ENCODE measurements at regions not wholly inside any gene's neighbourhood (a gene's known extent, or its start where the extent isn't known, plus 50 kb on each side); places are given as distances from the start of the nearest gene placed in this dataset.

DNA sequence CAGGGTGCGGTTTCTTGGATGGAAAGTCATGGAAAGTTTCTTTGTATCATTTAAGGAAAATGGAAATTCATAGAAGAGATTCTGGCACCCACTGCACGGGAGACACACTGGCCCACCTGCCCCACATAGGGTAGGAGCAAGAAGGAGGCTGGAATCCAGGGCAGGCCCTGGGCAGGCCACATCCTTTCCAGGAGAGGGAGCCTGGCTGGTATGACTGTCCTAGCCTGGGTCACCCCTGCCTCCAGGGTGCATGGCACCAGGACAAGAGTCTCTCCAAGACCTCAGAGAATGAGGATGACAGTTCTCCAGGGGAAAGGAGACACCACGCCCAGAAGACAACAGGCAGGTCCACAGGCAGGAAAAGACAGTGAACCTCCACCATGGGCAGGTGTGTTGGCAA is 297.2 kb downstream of the TCERG1L start:
- no peak for DNase-seq

DNA sequence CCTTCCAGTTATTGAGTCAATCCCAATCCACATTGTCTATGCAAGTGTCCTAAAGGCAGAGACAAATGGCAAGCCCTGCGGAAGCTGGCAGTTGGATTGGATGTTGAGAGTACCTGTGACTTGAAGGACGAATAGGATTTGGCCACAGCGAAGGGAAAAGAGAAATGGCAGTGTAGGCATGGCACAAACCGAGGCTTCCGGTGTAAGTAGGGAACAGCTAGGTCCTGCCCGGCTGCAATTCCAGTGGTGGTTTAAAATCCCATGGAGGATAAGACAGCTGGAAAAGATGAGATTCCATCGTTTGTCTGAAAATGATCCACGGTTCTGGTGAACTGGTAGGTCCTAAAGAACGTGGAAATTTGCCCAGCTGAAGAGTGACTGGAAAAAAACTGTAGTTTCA is 296.2 kb downstream of the TCERG1L start:
- no peak for DNase-seq

DNA sequence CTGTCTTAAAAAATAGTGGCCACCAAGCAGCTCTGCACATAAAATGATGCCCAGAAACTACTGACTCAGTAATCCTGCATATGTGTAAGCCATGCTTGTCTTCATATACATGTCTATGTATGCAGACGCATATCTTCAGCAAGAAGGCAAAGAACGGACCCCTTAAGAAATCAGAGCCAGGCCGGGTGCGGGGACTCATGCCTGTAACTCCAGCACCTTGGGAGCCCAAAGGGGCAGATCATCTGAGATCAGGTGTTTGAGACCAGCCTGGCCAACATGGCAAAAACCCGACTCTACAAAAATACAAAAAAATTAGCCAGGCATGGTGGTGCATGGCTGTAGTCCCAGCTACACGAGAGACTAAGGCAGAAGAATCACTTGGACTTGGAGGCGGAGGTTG is 295.0 kb downstream of the TCERG1L start:
- DNase-seq: no peak

DNA sequence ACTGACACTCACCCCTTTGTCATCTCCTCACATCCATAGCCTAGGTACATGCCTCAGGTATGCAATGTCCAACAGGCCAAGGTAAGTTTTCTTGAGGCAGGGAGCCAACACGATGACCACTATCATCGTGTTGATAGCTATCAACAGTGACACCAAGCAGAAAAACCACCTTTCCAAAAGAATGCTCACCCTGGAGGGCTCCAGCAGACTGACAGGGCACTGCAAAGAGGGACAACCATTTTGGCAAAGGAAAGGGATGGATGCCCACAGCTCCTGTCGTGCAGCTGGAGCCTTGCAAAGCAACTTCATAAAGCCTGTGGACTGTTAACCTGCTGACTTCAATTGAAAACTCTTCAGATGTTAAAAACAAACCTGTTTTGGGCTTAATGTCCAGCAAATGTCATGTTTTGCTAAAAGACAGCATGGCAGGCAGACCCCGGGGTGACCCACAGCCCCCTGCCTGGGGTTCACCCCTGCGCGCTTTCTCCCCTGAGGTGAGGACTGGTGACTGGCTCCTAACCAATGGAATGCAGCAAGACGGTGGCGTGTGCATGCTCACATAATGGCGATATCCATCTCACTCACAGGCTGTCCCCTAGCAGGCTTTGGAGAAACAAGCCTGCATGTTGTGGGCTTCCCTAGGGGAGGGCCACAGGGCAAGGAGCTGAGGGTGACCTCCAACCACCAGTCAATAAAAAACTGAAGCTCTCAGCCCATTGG is 293.8 kb downstream of the TCERG1L start:
- no peak for DNase-seq

DNA sequence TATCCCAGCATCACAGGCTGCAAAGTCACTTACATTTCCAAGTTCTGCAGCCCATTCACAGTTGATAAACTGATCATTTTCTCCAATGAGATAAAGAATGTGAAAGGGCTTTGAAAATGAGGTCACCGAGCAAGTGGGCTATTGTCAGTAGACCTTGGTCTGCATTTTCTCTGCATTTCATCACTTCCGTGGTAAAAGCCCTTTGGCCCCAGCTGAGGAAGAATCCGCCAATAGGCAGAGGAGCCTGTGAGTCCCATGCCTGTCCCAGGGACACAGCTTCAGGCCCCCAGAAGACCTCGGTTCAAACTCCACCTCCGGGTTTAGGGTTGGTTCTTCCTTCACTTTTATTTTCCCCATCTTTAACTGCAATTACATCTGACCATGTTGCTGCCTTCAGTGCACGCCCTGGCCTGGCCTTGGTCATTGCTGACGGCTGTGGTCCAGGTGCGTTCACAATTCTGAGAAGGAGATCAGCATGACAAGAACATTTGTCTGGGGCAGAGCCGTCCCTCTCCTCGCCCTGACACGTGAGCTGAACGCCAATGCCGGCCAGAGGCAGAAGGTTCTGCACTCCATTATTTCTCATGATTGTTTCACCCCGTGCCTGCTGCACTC is 292.5 kb downstream of the TCERG1L start:
- DNase-seq: no peak

DNA sequence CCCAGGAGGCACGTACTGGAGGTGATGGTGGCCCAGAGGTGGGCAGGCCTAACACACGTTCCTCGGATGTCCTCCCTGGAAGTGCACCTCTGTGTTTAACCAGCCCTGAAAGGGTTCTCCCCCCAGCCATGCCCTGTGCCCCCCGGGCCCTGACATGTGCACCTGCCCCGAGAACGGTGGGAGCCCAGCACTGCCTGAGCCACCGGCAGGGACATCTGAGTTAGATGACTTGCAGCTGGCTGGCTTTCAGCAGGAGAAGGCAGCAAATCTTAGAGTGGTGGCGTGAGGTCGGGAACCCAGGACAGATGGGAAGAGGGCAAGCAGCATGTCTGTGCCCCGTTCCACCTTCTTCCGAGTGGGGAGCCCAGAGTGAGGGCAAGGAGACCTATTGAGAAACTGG is 291.8 kb downstream of the TCERG1L start:
- no peak for DNase-seq

DNA sequence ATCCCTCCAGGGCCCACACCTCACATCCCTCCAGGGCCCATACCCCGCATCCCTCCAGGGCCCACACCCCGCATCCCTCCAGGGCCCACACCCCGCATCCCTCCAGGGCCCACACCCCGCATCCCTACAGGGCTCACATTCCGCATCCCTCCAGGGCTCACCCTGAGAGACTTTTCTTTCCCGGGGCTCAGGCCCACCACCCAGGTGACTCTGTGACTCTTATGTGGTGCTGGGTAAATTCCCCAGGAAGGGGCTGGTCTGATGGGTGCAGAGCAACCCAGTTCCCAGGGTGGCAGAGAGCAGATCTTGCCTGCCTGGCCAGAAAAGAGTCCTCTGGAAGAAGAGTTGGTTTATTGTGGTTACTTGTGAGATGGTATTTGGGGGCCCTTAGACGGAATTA is 290.7 kb downstream of the TCERG1L start:
- DNase-seq: no peak

DNA sequence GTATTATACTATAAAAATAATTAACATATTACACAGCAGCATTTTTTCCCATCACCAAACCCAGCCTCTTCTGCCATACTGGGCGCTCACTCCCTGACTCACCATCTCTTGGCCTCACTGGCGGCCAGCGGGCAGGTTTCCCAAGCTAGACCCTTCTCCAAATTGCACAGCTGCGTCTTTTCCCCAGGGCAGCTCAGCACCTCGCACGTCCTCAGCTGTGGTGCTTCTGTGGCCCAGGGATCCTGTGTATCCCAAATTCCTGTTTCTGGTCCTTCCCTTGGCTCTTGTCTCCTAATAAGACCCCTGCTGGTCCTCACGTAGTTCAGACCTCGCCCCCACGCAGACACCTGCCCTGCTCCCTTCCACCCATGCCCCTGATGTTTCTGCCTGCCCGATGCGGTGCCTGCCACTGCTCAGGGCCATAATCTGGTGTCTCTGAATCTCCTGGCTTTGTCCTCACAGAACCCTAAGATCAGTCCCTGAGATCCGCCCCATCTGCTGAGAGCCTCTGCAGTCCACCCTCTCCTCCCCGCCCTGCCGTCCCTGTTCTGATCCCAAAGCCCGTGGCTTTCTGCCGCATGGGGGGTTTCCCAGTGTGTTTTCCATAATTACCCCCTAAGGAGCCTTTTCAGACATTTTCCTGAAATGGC is 290.1 kb downstream of the TCERG1L start:
- no peak for DNase-seq

DNA sequence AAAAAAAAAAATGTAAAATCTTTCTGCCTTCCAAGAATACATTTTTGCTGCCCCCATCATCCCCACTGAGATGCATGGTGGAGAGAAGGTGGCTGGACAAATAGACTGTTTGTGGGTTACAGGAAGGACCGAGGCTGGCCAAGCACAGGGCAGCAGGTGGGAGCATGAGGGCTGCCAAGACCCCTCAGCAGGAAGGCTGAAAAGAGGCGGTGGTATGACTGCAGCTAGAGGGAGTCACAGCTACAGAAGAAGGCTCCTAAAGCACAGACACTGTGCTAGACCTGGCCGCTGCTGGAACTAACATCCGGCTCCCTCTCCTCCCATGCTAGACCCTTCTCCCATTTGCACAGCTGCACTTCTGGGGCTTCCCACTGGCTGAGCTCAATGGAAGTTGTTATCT is 289.6 kb downstream of the TCERG1L start:
- DNase-seq: no peak

DNA sequence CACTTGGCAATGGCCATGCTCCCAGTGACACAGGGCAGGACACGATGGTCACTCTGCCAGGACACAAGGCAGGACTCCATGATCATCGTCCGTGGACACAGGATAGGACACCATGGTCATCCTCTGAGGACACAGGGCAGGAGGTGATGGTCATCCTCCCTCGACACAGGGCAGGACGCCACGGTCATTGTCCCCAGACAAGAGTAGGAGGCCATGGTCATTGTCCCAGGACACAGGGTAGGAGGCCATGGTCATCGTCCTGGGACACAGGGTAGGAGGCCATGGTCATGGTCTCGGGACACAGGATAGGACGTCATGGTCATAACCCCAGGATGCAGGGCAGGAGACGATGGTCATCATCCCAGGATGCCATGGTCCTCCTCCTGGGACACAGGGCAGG is 289.2 kb downstream of the TCERG1L start:
- DNase-seq: no peak

DNA sequence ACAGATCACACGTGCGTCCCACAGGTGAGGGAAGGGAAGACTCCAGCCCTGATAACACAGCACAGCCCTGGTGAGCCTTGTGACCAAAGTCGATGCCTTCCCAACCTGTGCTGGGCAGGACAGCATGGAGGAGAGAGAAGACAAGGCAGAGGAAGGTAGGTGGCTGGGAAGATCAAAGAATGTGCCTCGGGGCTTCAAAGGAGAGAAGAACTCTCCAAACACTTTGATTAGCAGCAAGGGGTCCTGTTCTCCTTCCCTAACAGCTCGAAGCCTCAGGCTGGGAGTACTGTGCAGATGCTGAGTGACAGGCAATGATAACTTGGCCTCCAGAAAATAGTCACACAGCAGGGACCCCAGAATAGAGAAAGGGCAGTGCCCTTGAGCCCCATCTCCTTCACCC is 288.5 kb downstream of the TCERG1L start:
- DNase-seq: no peak

DNA sequence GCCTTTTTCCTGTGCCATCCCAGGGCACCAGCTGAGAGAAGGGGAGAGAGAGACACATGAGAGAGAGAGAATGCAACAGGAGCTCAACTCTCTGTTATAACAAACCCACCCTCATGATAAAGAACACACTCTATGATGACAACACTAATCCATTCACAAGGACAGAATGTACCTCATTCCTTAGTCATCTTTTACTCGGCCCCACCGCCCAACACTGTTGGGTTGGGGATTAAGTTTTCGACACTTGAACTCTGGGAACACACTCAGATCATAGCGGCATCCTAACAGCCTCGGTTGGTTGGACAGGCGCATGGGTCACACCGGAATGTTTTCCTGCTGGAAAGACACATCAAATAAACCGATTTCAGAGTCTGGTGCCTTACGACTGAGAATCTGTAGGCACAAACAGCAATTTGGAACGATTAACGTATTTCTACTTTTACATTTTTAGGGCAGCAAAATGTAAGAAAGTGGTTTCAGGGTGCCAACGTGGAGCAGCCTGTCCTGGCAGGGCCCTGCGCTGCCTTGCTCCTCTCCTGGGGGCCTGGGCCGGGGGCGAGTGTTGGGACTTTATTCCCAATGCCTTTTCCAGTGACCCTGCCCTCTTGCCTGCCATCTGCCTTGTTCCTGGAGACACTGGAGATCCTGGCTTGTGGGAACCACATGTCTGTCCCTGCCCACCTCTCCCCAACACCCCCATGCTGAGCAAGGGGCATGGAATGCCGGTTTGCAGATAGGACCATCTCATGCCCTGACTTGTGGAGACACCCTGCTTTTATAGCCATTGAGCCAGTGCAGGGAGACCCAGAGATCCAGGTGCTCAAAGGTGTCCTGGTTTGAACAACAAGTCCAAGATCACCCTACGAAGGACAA is 287.0 kb downstream of the TCERG1L start:
- no peak for DNase-seq

DNA sequence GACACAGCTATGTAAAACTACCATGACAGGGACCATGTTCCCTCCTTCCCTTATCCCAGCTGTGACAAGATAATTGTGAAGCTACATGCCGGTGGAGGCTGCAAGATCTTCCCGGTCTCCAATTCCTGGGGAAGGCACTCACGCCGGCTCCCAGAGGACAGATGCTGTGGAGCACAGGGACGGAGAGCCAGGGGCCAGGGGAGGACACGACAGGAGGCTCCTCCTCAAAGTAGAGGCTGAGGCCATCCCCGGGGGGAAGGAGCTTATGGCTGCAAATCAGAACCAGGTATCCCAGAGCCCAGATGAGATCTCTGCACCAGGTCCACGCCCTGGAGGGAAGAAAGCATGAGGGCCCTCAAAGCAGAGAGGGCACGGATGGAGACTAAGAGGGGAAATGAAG is 286.2 kb downstream of the TCERG1L start:
- DNase-seq: no peak

DNA sequence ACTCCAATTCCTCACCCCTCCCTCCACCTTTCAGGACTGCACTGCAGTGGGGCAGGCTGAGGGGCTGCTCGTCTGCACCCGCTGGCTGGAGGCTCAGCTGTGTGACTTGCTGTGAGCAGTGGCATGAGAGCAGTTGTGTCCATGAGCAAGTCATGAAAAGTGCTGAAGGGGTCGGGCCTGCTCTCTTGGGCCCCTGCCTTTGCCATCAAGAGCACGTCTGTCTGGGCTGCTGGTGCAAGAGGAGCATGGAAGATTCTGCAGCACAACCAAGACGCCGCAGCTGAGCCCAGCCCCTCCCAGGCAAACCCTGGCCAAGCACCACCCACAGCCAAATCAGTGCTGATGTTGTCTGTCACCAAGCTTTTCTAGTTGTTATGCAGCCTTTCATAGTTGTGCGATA is 284.3 kb downstream of the TCERG1L start:
- no peak for DNase-seq

DNA sequence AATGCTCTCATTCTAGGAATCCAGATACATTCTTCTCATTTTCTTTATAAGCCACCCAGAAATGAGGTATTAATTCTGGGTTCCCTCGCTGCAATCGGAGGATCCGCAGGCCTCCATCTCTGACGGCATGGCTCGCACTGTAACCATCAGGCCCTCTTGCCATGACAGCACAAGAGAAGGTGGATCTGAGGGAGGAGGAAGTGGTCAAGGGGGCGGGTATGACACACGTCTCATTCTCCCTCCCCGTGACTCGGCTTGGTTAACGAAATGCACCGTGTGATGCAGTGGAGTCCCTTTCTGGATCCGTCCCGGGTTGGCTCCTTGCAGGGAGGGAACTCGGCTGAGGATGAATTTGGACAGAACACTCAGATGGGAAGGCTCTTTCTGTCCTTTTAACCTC is 280.2 kb downstream of the TCERG1L start:
- no peak for DNase-seq

DNA sequence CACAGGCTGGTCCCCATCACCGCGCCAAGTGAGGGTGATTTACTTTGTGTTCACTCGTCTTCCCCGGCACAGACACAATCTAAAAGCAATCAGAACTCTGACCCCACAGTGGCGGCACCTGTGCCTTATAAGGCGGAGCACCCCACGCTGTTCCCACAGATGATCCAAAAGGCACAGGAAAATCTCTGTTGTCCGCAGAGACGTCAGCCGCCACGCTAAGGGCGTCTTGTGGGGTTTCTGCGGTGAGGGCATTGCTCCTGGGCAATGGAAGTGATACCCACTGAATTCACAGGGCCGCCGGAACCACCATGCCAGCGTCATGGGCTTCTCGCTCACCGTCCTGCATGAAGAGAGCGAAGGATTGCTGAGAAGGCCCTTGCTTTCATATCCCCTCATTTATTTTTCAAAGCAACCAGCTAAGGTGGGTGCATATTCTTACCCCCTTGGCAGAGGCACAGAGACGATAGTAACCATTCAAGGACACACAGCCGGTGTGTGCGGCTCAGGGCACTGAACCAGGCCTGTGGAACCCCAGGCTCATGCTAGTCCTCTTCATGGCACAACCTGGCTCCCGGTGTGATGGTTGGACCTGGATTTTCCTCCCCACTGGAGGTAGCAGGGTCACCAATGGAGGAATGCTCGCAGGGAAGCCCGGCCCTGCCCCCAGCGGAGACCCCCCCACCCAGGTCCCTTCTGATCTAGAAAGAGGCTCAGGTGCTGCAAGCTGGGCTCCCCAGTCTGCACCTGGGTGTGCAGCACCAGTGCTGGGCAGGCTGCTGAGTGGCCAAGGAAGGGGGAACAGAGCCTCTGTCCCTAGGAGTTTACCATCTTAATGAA is 279.0 kb downstream of the TCERG1L start:
- DNase-seq: no peak

DNA sequence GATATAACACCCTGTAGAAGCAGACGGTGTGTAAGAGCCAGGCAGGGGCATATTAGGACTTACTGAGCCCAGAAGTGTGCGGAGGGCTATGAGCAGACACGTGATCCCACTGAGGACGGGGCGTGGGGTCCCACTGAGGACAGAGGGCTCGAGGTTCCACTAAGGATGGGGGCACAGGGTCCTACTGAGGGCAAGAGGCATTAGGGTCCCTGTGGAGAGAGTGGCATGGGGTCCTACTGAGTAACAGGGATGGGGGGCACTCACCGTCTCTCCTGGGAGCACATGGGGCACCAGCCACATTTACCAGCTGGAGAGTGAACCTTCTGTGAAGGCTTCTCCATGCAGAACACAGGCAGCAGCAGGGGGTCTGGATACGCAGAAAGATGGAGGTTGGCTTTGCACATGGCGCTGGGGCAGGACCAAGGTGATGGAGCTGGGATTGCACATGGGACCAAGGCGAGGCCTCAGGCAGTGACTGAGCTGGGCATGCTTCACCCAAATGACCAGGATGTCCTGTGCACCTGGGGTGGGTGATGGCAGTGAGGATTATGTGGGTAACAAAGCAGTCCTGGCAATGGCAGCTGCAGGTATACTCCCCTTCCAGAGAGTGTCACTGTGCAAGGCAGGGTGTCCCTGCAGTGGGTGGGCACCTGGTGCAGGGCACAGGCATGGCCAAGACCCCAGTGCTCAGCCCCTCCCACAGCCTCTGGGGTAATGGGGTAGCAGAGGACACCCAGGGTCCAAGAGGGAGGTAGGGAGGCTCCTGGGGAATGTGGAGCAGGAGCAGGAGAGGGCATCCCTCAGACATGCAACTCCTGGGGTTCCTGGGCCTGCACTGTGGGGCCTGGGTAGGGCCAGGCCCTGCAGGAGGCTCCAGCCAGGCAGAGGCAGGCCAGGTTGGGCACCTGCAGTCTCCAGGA is 278.1 kb downstream of the TCERG1L start:
- DNase-seq: no peak

DNA sequence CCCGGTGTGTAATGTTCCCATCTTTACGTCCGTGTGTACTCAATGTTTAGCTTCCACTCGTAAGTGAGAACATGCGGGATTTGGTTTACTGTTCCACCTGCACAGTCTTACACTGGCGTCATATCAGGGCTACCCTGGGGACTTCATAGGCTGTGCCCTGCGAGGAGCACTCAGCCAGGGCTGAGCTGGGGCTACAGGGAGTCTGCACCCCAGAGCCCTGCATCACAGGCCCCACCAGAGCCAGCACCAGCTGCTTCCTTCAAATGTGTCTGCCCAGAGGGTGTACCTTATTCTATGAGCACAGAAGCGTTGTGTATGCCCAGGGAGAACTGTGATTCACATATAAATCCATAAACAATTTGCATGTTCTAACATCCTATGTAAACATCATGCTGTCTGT is 277.1 kb downstream of the TCERG1L start:
- no peak for DNase-seq

DNA sequence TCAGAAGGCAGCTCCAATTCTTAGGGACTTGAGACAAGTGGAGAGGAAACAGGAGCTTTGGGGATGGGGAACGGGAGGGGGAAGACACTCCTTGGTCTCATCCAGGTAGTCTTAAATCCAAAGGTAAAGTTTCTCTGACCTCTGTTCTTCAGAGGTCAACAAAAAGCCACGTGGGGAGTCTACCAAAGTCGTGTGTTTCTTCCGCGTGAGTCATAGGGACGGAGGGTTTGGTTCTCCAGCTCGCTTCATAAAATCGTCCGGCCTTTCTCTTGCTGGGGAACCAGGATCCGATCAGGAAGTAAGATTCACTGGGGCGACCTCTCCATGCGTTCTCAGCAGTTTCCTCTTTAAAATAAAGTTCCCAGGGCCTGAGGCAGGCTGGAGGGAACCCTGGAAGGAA is 275.7 kb downstream of the TCERG1L start:
- DNase-seq: no peak

DNA sequence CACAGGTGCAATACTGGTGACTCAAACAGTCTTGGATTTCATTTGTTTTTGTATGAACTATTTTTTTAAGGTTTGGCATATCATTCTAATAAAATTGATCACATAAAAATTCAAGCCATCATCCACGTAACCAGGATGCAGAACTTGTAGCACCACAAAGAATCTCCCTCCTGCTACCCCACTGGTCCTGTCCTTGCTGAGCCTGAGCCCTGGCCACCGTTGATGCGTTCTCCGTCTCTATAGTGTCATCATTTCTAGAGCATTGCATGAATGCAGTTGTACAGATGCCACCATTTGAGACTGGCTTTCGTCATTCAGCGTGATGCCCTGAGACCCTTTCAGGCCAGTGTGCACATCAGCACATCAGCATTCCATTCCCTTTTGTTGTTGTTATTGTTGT is 273.5 kb downstream of the TCERG1L start:
- DNase-seq: no peak

DNA sequence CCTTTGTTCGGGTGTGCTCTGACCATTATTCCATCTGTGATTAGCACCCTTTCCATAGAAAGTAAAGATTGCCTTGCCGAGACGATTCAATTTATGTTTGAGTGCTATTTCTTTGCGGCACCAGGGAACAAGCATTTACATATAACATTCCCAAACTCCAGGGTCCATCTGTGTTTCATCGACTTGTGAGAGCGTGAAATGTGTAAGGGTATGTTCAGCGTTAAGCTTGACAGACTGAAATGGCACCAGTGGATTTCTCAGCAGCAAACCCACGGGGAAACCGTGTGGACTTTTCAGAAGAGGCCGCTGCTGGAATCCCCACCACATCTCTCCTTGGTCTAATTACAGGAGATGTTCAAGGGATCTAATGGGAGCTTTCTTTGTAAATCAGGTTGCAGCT is 270.5 kb downstream of the TCERG1L start:
- DNase-seq: no peak

DNA sequence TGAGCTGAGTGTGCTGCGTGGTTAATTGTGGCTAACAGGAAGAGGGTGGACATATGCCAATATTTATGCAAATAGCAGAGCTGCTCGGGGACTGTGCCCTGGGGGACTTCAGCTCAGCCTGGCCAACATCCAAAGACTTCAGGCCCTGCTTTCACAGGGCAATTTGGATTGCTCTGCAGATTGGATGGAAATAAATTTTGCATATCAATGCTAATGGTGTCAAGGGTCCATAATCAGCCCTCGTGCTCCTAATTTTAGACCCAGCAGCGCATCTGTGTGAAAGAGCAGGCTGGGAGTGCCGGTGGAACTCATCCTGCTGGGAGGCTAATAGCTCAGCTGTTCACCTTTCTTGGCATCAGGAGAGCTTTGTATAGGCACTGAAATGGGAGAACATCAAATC is 270.1 kb downstream of the TCERG1L start:
- DNase-seq: no peak
